Peyer's patch (tissue), 4 donors: ENCODE measurements at regions not wholly inside any gene's neighbourhood (a gene's known extent, or its start where the extent isn't known, plus 50 kb on each side); places are given as distances from the start of the nearest gene placed in this dataset.
A peak's percentile ranks its signal among the peaks of the same experiment; 100 is the strongest.

Source experiments
- DNase-seq, 3 donors: peaks; one replicate each; pipeline ENCODE4 v3.0.0-alpha.2; 2017 to 2019
- H3K27ac ChIP-seq, 4 donors: fragments of 200-600 bp; sonication (generic); one replicate each; pipeline ENCODE4 v1.5.1; 2016 to 2019
- H3K27me3 ChIP-seq, 2 donors: fragments of 200-600 bp; sonication (generic); one replicate each; pipeline ENCODE4 v1.5.1; 2019
- H3K36me3 ChIP-seq, 3 donors: fragments of 200-600 bp; sonication (generic); one replicate each; pipeline ENCODE4 v1.5.1; 2016 to 2019
- H3K4me1 ChIP-seq, 4 donors: fragments of 200-600 bp; sonication (generic); one replicate each; pipeline ENCODE4 v1.5.1; 2016 to 2019
- H3K4me3 ChIP-seq, 4 donors: fragments of 200-600 bp; sonication (generic); 1 replicate in 3 of 4; 2 replicates in 1 of 4; pipeline ENCODE4 v1.5.1; 2016 to 2019; ENCODE audit warnings: mild to moderate bottlenecking in 1 of 4
- H3K9me3 ChIP-seq, 4 donors: fragments of 200-600 bp; sonication (generic); one replicate each; pipeline ENCODE4 v1.5.1; 2016 to 2019; ENCODE audit warnings: mild to moderate bottlenecking in 1 of 4
- POLR2A ChIP-seq, 2 donors: fragments of 450-650 bp; IDR thresholded peaks; one replicate each; pipeline ENCODE4 v1.5.1; 2017; ENCODE audit warnings: antibody characterized with exemption in 2 of 2, mild to moderate bottlenecking in 2 of 2, moderate library complexity in 2 of 2
- TF ChIP-seq, protein P1 (sequence below), 6 experiments: fragments of 450-650 bp in 4 of 6; fragments of 200-600 bp in 2 of 6; sonication (generic) in 1 of 6; IDR thresholded peaks; one replicate each; pipeline ENCODE4 v1.5.1; 2017 to 2019; ENCODE audit warnings: antibody characterized with exemption in 6 of 6, mild to moderate bottlenecking in 3 of 6, moderate library complexity in 1 of 6

DNA sequence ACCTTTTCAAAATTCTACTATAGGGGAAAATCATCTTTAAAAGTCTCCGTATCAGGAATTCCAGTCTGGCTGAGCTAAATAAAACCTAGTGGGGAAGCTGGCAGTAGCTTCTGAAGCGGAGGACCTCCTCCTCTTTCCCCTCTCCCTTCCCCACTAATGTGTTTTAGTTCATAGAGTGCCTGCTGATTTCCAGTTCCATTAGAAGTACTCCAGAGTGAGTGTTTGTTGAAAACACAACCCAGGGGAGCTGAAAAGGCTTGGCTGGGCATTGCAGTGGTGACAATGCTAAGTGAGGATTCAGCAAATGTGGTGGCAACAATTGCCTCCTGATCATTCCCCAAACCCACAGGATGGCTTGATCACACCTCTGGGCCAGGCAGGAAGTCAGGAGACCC, 144.2 kb upstream of the FRMD6 start:
- peak overlapping the region in 3 of 4 donors; percentile 28 to 55 (median 54) for H3K27ac ChIP-seq
- no peak for DNase-seq

DNA sequence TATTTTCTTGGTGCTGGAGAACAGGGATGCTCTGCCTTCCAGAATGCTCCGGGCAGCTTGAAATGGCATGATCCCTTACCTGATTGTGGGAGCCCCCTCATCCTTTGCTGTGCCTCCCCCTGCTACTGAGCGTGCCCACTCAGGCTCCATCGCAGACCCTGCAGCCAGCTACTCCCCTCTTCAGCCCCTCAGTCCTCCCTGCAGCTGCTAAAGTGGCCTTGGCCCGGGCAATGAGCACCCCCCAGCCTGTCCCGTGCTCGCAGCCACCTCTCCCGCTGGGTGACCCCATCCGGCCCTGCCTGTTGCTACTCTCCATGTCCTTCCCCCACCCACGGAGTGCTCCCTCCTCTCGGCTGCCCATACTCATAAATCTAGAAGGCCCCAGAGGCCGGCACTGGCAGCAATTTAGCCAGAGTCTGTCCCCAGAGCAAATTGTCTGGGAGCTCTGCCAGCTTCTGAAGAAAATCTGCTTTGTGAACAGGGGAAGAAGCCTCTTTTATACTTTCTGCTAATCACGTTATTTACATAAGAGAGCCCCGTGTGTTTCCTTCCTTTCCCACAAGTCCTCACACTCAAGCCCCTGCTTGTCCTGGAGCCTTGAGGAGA, 143.7 kb upstream of the FRMD6 start:
- peak in 1 of 3 donors; percentile 47 for DNase-seq
- no peaks in the 10 kb centered on the region for H3K36me3 ChIP-seq
- no peaks in the 10 kb centered on the region for H3K27me3 ChIP-seq
- no peaks in the 10 kb centered on the region for H3K9me3 ChIP-seq
- peak overlapping the region; percentile 5 to 55 (median 41) for H3K27ac ChIP-seq
- TF ChIP-seq, protein P1, sequence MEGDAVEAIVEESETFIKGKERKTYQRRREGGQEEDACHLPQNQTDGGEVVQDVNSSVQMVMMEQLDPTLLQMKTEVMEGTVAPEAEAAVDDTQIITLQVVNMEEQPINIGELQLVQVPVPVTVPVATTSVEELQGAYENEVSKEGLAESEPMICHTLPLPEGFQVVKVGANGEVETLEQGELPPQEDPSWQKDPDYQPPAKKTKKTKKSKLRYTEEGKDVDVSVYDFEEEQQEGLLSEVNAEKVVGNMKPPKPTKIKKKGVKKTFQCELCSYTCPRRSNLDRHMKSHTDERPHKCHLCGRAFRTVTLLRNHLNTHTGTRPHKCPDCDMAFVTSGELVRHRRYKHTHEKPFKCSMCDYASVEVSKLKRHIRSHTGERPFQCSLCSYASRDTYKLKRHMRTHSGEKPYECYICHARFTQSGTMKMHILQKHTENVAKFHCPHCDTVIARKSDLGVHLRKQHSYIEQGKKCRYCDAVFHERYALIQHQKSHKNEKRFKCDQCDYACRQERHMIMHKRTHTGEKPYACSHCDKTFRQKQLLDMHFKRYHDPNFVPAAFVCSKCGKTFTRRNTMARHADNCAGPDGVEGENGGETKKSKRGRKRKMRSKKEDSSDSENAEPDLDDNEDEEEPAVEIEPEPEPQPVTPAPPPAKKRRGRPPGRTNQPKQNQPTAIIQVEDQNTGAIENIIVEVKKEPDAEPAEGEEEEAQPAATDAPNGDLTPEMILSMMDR (IDR thresholded peaks at IDR 0.05) = no peak
- no peak for TF ChIP-seq POLR2A (IDR thresholded peaks at IDR 0.05)
- peaks cover 0 to 6% (median 0%) of the 10 kb centered on the region in 4 donors for H3K4me1 ChIP-seq
- no peak overlapping the region for H3K4me3 ChIP-seq

More for the DNA sequence above, 144.2 kb upstream of the FRMD6 start:
- Histone ChIP-seq H3K9me3 (no peaks in the 10 kb centered on the region), H3K4me1 (peaks cover 0 to 6% (median 0%) of the 10 kb centered on the region in 4 donors), H3K36me3 (no peaks in the 10 kb centered on the region), H3K27me3 (no peaks in the 10 kb centered on the region), H3K4me3 (no peak overlapping the region)
- TF ChIP-seq POLR2A (IDR thresholded peaks at IDR 0.05) = no peak
- TF ChIP-seq, protein P1 (IDR thresholded peaks at IDR 0.05) = no peak

- peaks cover 0 to 6% (median 0%) of the 10 kb centered on the region in 4 donors for H3K4me1 ChIP-seq
- H3K27me3 ChIP-seq = no peaks in the 10 kb centered on the region
- H3K4me3 ChIP-seq = no peak overlapping the region
- H3K9me3 ChIP-seq = no peaks in the 10 kb centered on the region
- DNase-seq = no peak
- no peak overlapping the region for H3K27ac ChIP-seq
- TF ChIP-seq, protein P1 (IDR thresholded peaks at IDR 0.05) = no peak
- TF ChIP-seq POLR2A (IDR thresholded peaks at IDR 0.05) = no peak
- H3K36me3 ChIP-seq = no peaks in the 10 kb centered on the region
Measured at GRCh38 chr14:51511265-51511664, 140.4 kb upstream of the FRMD6 start.

DNA sequence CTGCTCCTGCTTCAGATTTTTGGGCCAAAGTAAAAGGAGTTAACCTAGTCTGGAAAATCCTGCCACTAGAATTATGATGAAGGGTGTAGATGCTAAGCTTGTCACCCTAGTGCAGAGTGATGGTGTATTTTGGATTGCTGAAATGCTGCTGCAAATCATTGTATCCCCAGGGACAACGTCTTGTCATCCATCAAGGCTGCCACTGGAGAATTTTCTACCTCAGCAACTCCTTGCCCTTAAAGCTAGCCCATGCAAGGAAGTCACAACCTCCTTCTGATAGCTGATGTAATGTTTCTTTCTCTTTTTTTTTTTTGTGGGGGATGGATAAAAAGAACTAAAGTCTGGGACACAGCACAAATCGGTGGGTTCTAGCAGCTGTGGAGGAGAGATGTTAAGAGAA, 139.4 kb upstream of the FRMD6 start:
- Histone ChIP-seq H3K27ac (no peak overlapping the region), H3K27me3 (no peaks in the 10 kb centered on the region), H3K36me3 (no peaks in the 10 kb centered on the region), H3K4me3 (no peak overlapping the region), H3K4me1 (peaks cover 0 to 6% (median 0%) of the 10 kb centered on the region in 4 donors), H3K9me3 (no peaks in the 10 kb centered on the region)
- no peak for TF ChIP-seq POLR2A (IDR thresholded peaks at IDR 0.05)
- TF ChIP-seq, protein P1 (IDR thresholded peaks at IDR 0.05) = no peak
- no peak for DNase-seq

DNA sequence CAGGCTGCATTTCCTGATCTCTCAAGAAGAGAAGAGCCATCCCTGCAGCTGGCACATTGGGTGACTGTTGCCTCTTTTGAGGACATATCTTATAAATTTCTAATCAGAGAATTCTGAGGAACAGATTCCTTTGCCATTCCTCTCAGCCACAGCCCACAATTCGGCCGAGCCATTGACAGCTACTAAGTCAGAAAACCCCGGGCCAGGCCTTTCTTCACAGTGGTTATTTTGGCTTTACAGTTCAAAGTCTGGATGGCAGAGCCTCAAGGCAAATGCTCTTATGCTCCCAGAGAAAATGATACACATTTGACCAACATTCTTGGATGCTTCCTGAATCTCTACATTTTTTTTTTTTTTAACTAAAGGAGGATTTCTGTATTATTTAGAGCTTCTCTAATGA, 138.4 kb upstream of the FRMD6 start:
- H3K4me3 ChIP-seq = no peak overlapping the region
- TF ChIP-seq, protein P1 (IDR thresholded peaks at IDR 0.05) = no peak
- TF ChIP-seq POLR2A (IDR thresholded peaks at IDR 0.05) = no peak
- no peak overlapping the region for H3K27ac ChIP-seq

More for the DNA sequence above, 138.4 kb upstream of the FRMD6 start:
- H3K36me3 ChIP-seq = no peaks in the 10 kb centered on the region
- H3K27me3 ChIP-seq = no peaks in the 10 kb centered on the region
- H3K9me3 ChIP-seq = no peaks in the 10 kb centered on the region
- DNase-seq = no peak
- H3K4me1 ChIP-seq = no peaks in the 10 kb centered on the region
